T-helper 2 cell treated with Interferon-gamma antibody and Interleukin-4, amounts not matched to agents 5 μg/mL and 100 μg/mL, for 36 hours (primary cell): ENCODE measurements at regions not wholly inside any gene's neighbourhood (a gene's known extent, or its start where the extent isn't known, plus 50 kb on each side); places are given as distances from the start of the nearest gene placed in this dataset.
"Not testable (repeated sequence)": the region's sequence is repeated elsewhere in the genome, so short reads cannot be mapped to it uniquely, and the experiment has no call there.

Source experiments
- DNase-seq: peaks from one replicate; pipeline ENCODE4 v3.0.0; 2021; ENCODE audit warnings: low spot score
- H3K27ac Mint-ChIP-seq: one replicate; pipeline ENCODE4 v1.8.0; 2021; ENCODE audit warnings: mild to moderate bottlenecking, mixed read lengths
- H3K27me3 Mint-ChIP-seq: one replicate; pipeline ENCODE4 v1.8.0; 2021; ENCODE audit warnings: low read depth, mixed read lengths
- H3K36me3 Mint-ChIP-seq: one replicate; pipeline ENCODE4 v1.8.0; 2021; ENCODE audit warnings: low read depth, mixed read lengths
- H3K4me1 Mint-ChIP-seq: one replicate; pipeline ENCODE4 v1.8.0; 2021; ENCODE audit warnings: low read depth, mixed read lengths
- H3K4me3 Mint-ChIP-seq: one replicate; pipeline ENCODE4 v1.8.0; 2022; ENCODE audit warnings: mild to moderate bottlenecking, moderate library complexity, mixed read lengths
- H3K9me3 Mint-ChIP-seq: one replicate; pipeline ENCODE4 v1.8.0; 2021; ENCODE audit warnings: mixed read lengths

DNA sequence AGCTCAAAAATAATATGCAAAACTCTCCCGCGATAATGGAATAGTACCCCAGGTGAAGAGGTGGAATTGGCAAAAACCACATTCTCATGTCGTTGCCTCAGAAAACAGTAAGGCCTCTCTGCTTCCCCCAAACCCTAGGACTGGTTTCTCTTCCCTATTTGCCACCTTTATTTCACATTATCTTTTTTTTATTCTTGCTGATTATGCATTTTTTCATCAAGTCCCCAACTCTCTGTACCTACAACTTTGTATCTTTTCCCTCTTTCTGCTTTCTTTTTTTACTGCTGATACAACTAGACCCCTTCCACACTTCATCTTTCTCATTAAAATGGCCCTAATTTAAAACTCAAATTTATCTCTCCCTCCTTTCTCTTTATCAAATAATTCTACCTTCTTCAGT is 1472.2 kb downstream of the SUCLG1 start:
- Mint-ChIP-seq H3K27ac (no peak overlapping the region), H3K27me3 (no peaks in the 10 kb centered on the region), H3K4me3 (no peak overlapping the region), H3K9me3 (peaks cover 39% of the 10 kb centered on the region), H3K36me3 (no peaks in the 10 kb centered on the region), H3K4me1 (no peaks in the 10 kb centered on the region)
- no peak for DNase-seq

- DNase-seq: no peak
- Mint-ChIP-seq H3K4me1 (no peaks in the 10 kb centered on the region), H3K27me3 (no peaks in the 10 kb centered on the region), H3K4me3 (no peak overlapping the region), H3K9me3 (peaks cover 44% of the 10 kb centered on the region), H3K36me3 (no peaks in the 10 kb centered on the region), H3K27ac (no peak overlapping the region)
Measured at GRCh38 chr2:82985572-82986197, 1473.4 kb downstream of the SUCLG1 start.

GRCh38 chr2:82968358-82968757 is 1490.7 kb downstream of the SUCLG1 start:
- no peaks in the 10 kb centered on the region for H3K27me3 Mint-ChIP-seq
- H3K4me1 Mint-ChIP-seq: no peaks in the 10 kb centered on the region
- H3K36me3 Mint-ChIP-seq: no peaks in the 10 kb centered on the region
- no peak overlapping the region for H3K4me3 Mint-ChIP-seq
- H3K27ac Mint-ChIP-seq: no peak overlapping the region
- DNase-seq: no peak
- H3K9me3 Mint-ChIP-seq: peaks cover 14% of the 10 kb centered on the region

DNA sequence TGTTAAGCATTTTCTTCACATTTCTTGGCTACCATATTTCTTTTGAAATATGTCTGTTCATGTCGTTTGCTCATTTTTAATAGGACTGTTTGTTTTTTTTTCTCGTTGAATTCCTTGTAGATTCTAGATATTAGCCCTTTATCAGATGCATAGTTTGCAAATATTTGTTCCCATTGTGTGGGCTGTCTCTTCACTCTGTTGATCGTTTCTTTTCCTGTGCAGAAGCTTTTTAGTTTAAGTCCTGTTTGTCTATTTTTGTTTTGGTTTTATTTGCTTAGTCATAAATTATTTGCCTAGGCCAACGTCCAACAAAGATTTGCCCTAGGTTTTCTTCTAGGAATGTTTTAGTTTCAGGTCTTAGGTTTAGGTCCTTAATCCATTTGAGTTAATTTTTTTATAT is 1494.7 kb downstream of the SUCLG1 start:
- H3K27me3 Mint-ChIP-seq: no peaks in the 10 kb centered on the region
- DNase-seq: no peak
- H3K9me3 Mint-ChIP-seq: peaks cover 11% of the 10 kb centered on the region
- H3K36me3 Mint-ChIP-seq: no peaks in the 10 kb centered on the region
- no peak overlapping the region for H3K4me3 Mint-ChIP-seq
- H3K27ac Mint-ChIP-seq: no peak overlapping the region
- no peaks in the 10 kb centered on the region for H3K4me1 Mint-ChIP-seq

- no peak for DNase-seq
- no peaks in the 10 kb centered on the region for H3K36me3 Mint-ChIP-seq
- H3K27ac Mint-ChIP-seq: no peak overlapping the region
- peaks cover 18% of the 10 kb centered on the region for H3K9me3 Mint-ChIP-seq
- H3K4me3 Mint-ChIP-seq: no peak overlapping the region
- no peaks in the 10 kb centered on the region for H3K4me1 Mint-ChIP-seq
- H3K27me3 Mint-ChIP-seq: no peaks in the 10 kb centered on the region
Measured at GRCh38 chr2:82959727-82960126, 1499.4 kb downstream of the SUCLG1 start.

DNA sequence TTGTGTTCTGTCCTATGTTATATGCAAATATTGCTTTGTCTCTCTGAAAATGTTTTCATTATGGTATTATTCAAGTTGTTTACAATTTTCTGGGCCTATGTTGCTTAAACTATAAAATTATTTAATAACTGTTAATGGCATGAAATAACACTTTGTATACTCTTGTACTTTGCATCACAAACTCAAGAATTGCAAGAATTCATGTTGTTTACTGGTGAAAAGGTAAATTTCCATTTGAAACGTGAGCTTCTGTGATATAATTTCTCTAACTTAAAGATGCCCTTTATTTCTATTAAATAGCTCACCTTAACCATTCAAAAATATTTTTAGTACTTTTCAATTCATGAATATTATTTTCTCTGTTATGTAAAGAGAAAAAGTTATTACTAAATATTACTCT is 1504.2 kb downstream of the SUCLG1 start:
- no peak overlapping the region for H3K27ac Mint-ChIP-seq
- peaks cover 7% of the 10 kb centered on the region for H3K9me3 Mint-ChIP-seq
- no peaks in the 10 kb centered on the region for H3K4me1 Mint-ChIP-seq
- H3K4me3 Mint-ChIP-seq: no peak overlapping the region
- H3K27me3 Mint-ChIP-seq: no peaks in the 10 kb centered on the region
- no peak for DNase-seq
- H3K36me3 Mint-ChIP-seq: no peaks in the 10 kb centered on the region

GRCh38 chr2:82939211-82939610 is 1519.9 kb downstream of the SUCLG1 start:
- no peak overlapping the region for H3K27ac Mint-ChIP-seq
- H3K4me3 Mint-ChIP-seq: no peak overlapping the region
- H3K36me3 Mint-ChIP-seq: no peaks in the 10 kb centered on the region
- no peaks in the 10 kb centered on the region for H3K4me1 Mint-ChIP-seq
- DNase-seq: no peak
- peaks cover 20% of the 10 kb centered on the region for H3K9me3 Mint-ChIP-seq
- H3K27me3 Mint-ChIP-seq: no peaks in the 10 kb centered on the region

DNA sequence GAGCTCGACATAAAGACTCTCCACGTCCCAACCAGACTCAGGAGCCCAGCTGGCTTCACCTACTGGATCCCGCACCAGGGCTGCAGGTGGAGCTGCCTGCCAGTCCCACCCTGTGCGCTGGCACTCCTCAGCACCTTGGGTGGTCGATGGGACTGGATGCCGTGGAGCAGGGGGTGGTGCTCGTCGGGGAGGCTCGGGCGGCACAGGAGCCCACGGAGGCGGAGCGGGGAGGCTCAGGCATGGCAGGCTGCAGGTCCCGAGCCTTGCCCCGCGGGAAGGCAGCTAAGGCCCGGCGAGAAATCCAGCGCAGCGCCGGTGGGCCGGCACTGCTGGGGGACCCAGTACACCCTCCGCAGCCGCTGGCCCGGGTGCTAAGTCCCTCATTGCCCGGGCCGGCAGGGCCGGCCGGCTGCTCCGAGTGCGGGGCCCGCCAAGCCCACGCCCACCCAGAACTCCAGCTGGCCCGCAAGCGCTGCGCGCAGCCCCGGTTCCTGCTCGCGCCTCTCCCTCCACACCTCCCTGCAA is 1520.7 kb downstream of the SUCLG1 start:
- not testable (repeated sequence) for H3K4me1 Mint-ChIP-seq, DNase-seq, H3K27me3 Mint-ChIP-seq, H3K27ac Mint-ChIP-seq, H3K4me3 Mint-ChIP-seq, H3K36me3 Mint-ChIP-seq
- peaks cover 16% of the 10 kb centered on the region for H3K9me3 Mint-ChIP-seq

GRCh38 chr2:82913566-82913965 is 1545.5 kb downstream of the SUCLG1 start:
- H3K36me3 Mint-ChIP-seq: no peaks in the 10 kb centered on the region
- peaks cover 34% of the 10 kb centered on the region for H3K9me3 Mint-ChIP-seq
- DNase-seq: no peak
- no peaks in the 10 kb centered on the region for H3K27me3 Mint-ChIP-seq
- no peaks in the 10 kb centered on the region for H3K4me1 Mint-ChIP-seq
- H3K27ac Mint-ChIP-seq: no peak overlapping the region
- H3K4me3 Mint-ChIP-seq: no peak overlapping the region

GRCh38 chr2:82896117-82896516 is 1563.0 kb downstream of the SUCLG1 start:
- H3K27me3 Mint-ChIP-seq: no peaks in the 10 kb centered on the region
- H3K9me3 Mint-ChIP-seq: peaks cover 18% of the 10 kb centered on the region
- no peak overlapping the region for H3K27ac Mint-ChIP-seq
- H3K36me3 Mint-ChIP-seq: no peaks in the 10 kb centered on the region
- H3K4me3 Mint-ChIP-seq: no peak overlapping the region
- no peaks in the 10 kb centered on the region for H3K4me1 Mint-ChIP-seq
- DNase-seq: no peak

- Mint-ChIP-seq H3K27ac (no peak overlapping the region), H3K4me3 (no peak overlapping the region), H3K4me1 (no peaks in the 10 kb centered on the region), H3K27me3 (no peaks in the 10 kb centered on the region), H3K36me3 (no peaks in the 10 kb centered on the region), H3K9me3 (peaks cover 18% of the 10 kb centered on the region)
- no peak for DNase-seq
Measured at GRCh38 chr2:82893190-82893589, 1565.9 kb downstream of the SUCLG1 start.

DNA sequence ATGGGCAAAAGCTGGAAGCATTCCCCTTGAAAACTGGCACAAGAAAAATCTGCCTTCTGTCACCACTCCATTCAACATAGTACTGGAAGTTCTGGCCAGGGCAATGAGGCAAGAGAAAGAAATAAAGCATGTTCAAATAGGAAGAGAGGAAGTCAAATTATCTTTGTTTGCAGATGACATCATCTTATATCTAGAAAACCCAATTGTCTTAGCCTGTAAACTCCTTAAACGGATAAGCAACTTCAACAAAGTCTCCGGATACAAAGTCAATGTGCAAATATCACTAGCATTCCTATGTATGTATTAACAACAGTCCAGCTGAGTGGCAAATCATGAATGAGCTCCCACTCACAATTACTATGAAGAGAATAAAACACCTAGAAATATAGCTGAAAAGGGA is 1579.3 kb downstream of the SUCLG1 start:
- Mint-ChIP-seq H3K36me3 (no peaks in the 10 kb centered on the region), H3K9me3 (peaks cover 39% of the 10 kb centered on the region), H3K27ac (no peak overlapping the region), H3K27me3 (no peaks in the 10 kb centered on the region), H3K4me3 (no peak overlapping the region), H3K4me1 (no peaks in the 10 kb centered on the region)
- no peak for DNase-seq

- peaks cover 52% of the 10 kb centered on the region for H3K9me3 Mint-ChIP-seq
- H3K27ac Mint-ChIP-seq: no peak overlapping the region
- H3K4me1 Mint-ChIP-seq: no peaks in the 10 kb centered on the region
- no peak overlapping the region for H3K4me3 Mint-ChIP-seq
- no peaks in the 10 kb centered on the region for H3K27me3 Mint-ChIP-seq
- no peaks in the 10 kb centered on the region for H3K36me3 Mint-ChIP-seq
- DNase-seq: no peak
Measured at GRCh38 chr2:82875858-82876257, 1583.2 kb downstream of the SUCLG1 start.

GRCh38 chr2:82857967-82858366 is 1601.1 kb downstream of the SUCLG1 start:
- Mint-ChIP-seq H3K9me3 (peaks cover 4% of the 10 kb centered on the region), H3K4me1 (no peaks in the 10 kb centered on the region), H3K27ac (no peak overlapping the region), H3K36me3 (no peaks in the 10 kb centered on the region), H3K27me3 (no peaks in the 10 kb centered on the region), H3K4me3 (no peak overlapping the region)
- no peak for DNase-seq

DNA sequence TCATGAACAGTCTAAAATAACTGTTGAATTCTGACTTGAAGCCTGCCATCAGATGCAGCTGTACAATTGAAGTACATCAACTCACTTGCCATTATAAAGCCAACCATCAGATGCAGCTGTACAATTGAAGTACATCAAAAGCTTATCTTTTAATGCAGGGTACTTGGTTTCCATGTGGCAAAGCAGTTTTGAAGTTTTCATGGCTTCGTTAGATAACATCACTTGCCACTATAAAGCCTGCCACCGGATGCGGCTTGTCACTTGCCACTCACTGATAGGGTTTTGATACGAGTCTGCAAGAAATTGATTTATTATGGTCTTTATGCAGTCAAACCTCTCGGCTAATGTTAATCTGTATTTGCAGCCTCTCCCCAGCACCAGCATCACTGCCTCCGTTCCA is 1605.8 kb downstream of the SUCLG1 start:
- Mint-ChIP-seq H3K27me3 (no peaks in the 10 kb centered on the region), H3K4me3 (no peak overlapping the region), H3K9me3 (no peaks in the 10 kb centered on the region), H3K4me1 (no peaks in the 10 kb centered on the region), H3K27ac (no peak overlapping the region), H3K36me3 (no peaks in the 10 kb centered on the region)
- DNase-seq: no peak
